ENCODE measurements at regions not wholly inside any gene's neighbourhood (a gene's known extent, or its start where the extent isn't known, plus 50 kb on each side); places are given as distances from the start of the nearest gene placed in this dataset.

- H3K4ac ChIP-seq (replicated peaks; ENCODE audit: insufficient read length, low read depth, low read length) = no peak overlapping the region
- H2AK5ac ChIP-seq (ENCODE audit: low read depth, low read length) = no peak overlapping the region
- H3K9me3 ChIP-seq (ENCODE audit: insufficient read depth in 2 of 2, low read depth in 1 of 2, low read length in 1 of 2) = no peaks in the 10 kb centered on the region
- POLR2A ChIA-PET (ENCODE audit: partially characterized antibody) = no interaction called here
- H2BK12ac ChIP-seq (ENCODE audit: low read depth, low read length) = no peak overlapping the region
- no peak overlapping the region for H3K18ac ChIP-seq (ENCODE audit: extremely low read depth, low read length)
- no peak overlapping the region for H3K4me3 ChIP-seq (ENCODE audit: extremely low read depth in 1 of 4, insufficient read depth in 2 of 4, low read depth in 3 of 4, low read length in 4 of 4)
- H4K8ac ChIP-seq (ENCODE audit: extremely low read depth, insufficient read depth, low read length) = no peak overlapping the region
- H4K91ac ChIP-seq (replicated peaks; ENCODE audit: insufficient read length, low read length) = no peak overlapping the region
- no peaks in the 10 kb centered on the region for H3K36me3 ChIP-seq (ENCODE audit: control insufficient read depth in 2 of 4, insufficient read depth in 4 of 4, low read length in 3 of 4)
- H2AFZ ChIP-seq (ENCODE audit: low read length) = no peak overlapping the region
- H2BK15ac ChIP-seq (ENCODE audit: low read length) = no peak overlapping the region
- H3K56ac ChIP-seq (replicated peaks; ENCODE audit: insufficient read length, low read depth, low read length) = no peak overlapping the region
- no peaks in the 10 kb centered on the region for H3K79me1 ChIP-seq (ENCODE audit: low read depth, low read length)
- no peak overlapping the region for H3K27ac ChIP-seq (ENCODE audit: low read depth, low read length)
- no peaks in the 10 kb centered on the region for H4K20me1 ChIP-seq (replicated peaks in 1 of 2; ENCODE audit: control insufficient read depth in 1 of 2, insufficient read depth in 2 of 2, low read length in 2 of 2)
- no peak for TF ChIP-seq GTF2F1 (IDR thresholded peaks at IDR 0.05; ENCODE audit: borderline replicate concordance, low read depth, low read length)
- TF ChIP-seq KDM5A (IDR thresholded peaks at IDR 0.05; ENCODE audit: low read length) = no peak
- no peak for TF ChIP-seq MAFK (IDR thresholded peaks at IDR 0.05; ENCODE audit: low read depth, low read length)
- no peak for TF ChIP-seq TBP (IDR thresholded peaks at IDR 0.05; ENCODE audit: low read depth, low read length)
- no peak for TF ChIP-seq RNF2 (IDR thresholded peaks at IDR 0.05; ENCODE audit: borderline replicate concordance, low read depth, low read length, missing control alignments, poor library complexity, severe bottlenecking)
- TF ChIP-seq NRF1 (IDR thresholded peaks at IDR 0.05; ENCODE audit: low read depth, low read length) = no peak
- TF ChIP-seq JUND (IDR thresholded peaks at IDR 0.05; ENCODE audit: low read length) = no peak
- CTCF ChIA-PET (ENCODE audit: partially characterized antibody) = no interaction called here
- H2BK20ac ChIP-seq (ENCODE audit: low read length) = no peak overlapping the region
- no peak overlapping the region for H3K23ac ChIP-seq (ENCODE audit: insufficient read length)
- H3K9ac ChIP-seq (replicated peaks in 1 of 4; ENCODE audit: extremely low read depth in 1 of 4, low read depth in 3 of 4, low read length in 3 of 4) = no peak overlapping the region
- H3K14ac ChIP-seq (ENCODE audit: insufficient read length) = no peak overlapping the region
- H2BK5ac ChIP-seq (ENCODE audit: low read depth, low read length) = no peak overlapping the region
- 100% methylated on average over 1 of the region's 1 CpG; no CpG with 5 or more reads in 1 of the 2 experiments for WGBS, 2 experiments (ENCODE audit: extremely low coverage in 1 of 2, insufficient coverage in 1 of 2, insufficient read length in 1 of 2, insufficient replicate concordance in 2 of 2, low coverage in 1 of 2, low lambda C conversion rate in 2 of 2, missing lambda C conversion rate in 1 of 2)
- no peaks in the 10 kb centered on the region for H3K79me2 ChIP-seq (ENCODE audit: control insufficient read depth in 1 of 2, insufficient read depth in 2 of 2, low read length in 2 of 2)
- DNase-seq (ENCODE audit: low read depth in 1 of 2, low spot score in 2 of 2) (no peak), FAIRE-seq (no peak)
- H4K5ac ChIP-seq (ENCODE audit: insufficient read length, low read depth, low read length) = no peak overlapping the region
- no peak overlapping the region for H3K4me2 ChIP-seq (ENCODE audit: insufficient read depth in 1 of 2, low read depth in 2 of 2, low read length in 2 of 2)
- H3K27me3 ChIP-seq (replicated peaks in 1 of 4; ENCODE audit: control insufficient read depth in 3 of 4, extremely low read depth in 1 of 4, insufficient read depth in 3 of 4, low read length in 3 of 4) = no peaks in the 10 kb centered on the region
- peaks cover 0 to 7% (median 5%) of the 10 kb centered on the region in 4 experiments; a peak in 2 of 7 replicates for H3K4me1 ChIP-seq (replicated peaks in 1 of 4; ENCODE audit: control insufficient read depth in 3 of 4, insufficient read depth in 4 of 4, low read length in 3 of 4)
- H3K23me2 ChIP-seq (ENCODE audit: low read depth, low read length) = 0 out of 2 replicates have a peak, but pooled peaks cover 2% of the 10 kb centered on the region
- H2BK120ac ChIP-seq (replicated peaks; ENCODE audit: low read depth, low read length) = no peak overlapping the region
These were observed 295.2 kb upstream of the SRRM4 start for GRCh38 chr12:118685983-118686607.
